HG03378 (cell line): ENCODE measurements at regions not wholly inside any gene's neighbourhood (a gene's known extent, or its start where the extent isn't known, plus 50 kb on each side); places are given as distances from the start of the nearest gene placed in this dataset.
"Not testable (repeated sequence)": the region's sequence is repeated elsewhere in the genome, so short reads cannot be mapped to it uniquely, and the experiment has no call there.

Experiments
- ATAC-seq: cut with Tn5 transposase; IDR thresholded peaks from one replicate; pipeline ENCODE4 v1.9.1; 2021; ENCODE audit warnings: mild to moderate bottlenecking, moderate library complexity; ENCODE audit not compliant: unreplicated experiment

DNA sequence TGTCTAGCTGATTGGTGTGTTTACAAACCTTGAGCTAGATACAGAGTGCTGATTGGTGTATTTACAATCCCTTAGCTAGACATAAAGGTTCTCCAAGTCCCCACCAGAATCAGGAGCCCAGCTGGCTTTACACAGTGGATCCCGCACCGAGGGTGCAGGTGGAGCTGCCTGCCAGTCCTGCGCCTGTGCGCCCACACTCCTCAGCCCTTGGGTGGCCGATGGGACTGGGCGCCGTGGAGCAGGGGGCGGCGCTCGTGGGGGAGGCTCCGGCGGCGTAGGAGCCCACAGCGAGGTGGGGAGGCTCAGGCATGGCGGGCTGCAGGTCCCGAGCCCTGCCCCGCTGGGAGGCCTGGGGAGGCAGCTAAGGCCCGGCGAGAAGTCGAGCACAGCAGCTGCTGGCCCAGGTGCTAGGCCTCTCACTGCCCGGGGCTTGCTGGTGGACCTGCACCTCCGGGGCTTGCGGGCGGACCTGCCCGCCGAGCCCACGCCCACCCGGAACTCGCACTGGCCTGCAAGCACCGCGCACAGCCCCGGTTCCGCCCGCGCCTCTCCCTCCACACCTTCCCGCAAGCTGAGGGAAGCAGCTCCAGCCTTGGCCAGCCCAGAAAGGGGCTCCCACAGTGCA is 51.0 kb upstream of the CDYL start:
- ATAC-seq = not testable (repeated sequence)

- not testable (repeated sequence) for ATAC-seq
Observed at GRCh38 chr6:4724727-4725126, 51.5 kb upstream of the CDYL start.

- ATAC-seq = no peak
Observed at GRCh38 chr6:4723383-4723782, 52.8 kb upstream of the CDYL start.

GRCh38 chr6:4721368-4721767 is 54.8 kb upstream of the CDYL start:
- ATAC-seq = not testable (repeated sequence)

GRCh38 chr6:4719491-4719890 is 56.7 kb upstream of the CDYL start:
- ATAC-seq = no peak

DNA sequence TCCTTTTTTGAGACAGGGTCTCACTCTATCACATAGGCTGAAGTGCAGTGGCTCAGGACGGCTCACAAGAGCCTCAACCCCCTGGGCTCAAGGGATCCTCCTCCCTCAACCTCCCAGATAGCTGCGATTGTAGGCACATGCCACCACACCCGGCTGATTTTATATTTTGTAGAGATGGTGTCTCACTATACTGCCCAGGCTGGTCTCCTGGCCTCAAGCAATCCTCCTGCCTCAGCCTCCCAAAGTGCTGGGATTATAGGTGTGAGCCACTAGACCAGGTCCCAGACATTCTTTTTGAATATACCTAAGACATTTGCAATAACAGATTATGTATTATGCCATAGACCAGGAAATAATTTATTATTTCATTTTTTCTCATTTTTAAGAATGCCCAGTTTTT is 58.3 kb upstream of the CDYL start:
- ATAC-seq = no peak

- ATAC-seq = no peak
Observed at GRCh38 chr6:4717124-4717523, 59.1 kb upstream of the CDYL start.

DNA sequence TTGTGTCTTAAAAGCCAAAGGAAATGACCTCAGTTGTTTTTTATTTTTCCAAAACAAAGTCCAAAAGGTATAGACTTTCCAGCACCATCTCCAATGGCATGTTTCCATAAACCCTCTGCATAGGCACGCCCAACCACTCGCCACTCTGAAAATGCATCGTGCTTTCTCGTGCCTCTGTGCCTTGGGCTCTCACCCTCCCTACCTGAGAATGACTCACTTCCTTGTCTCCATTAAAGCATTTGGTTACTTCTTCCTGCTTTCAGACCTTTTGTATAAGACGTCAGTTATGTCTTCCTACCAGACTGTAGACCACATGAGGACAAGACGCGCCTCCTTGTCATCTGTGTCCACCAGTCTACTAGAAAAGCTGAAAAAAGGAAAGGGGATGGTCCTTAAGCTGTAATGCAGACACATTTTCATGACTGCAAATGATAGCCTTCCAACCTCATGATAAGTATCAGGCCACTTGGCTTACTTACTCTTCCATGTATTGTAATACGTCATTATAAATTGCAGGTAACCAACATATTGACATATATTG is 61.2 kb upstream of the CDYL start:
- no peak for ATAC-seq

- no peak for ATAC-seq
Observed at GRCh38 chr6:4712291-4712690, 63.9 kb upstream of the CDYL start.

GRCh38 chr6:4707011-4707410 is 69.2 kb upstream of the CDYL start:
- ATAC-seq = no peak

DNA sequence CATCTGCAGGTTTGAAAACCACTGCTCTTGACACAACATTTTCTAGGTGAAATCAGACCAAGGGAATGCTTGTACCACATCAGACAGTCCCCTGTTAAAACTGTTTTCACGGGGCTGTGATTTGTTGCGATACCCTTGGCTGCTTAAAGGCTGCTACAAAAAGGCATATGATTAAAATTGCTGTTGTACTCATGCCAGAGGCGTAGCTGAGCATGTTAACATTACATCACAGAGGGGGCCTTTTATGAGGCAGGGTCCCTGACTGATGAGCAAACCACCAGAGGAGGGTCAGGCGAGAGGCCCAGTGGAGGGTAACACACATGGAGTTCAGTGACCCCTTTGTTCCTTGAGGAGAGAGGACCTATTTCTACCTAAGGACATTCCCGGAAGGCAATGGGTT is 70.4 kb upstream of the CDYL start:
- ATAC-seq = no peak

DNA sequence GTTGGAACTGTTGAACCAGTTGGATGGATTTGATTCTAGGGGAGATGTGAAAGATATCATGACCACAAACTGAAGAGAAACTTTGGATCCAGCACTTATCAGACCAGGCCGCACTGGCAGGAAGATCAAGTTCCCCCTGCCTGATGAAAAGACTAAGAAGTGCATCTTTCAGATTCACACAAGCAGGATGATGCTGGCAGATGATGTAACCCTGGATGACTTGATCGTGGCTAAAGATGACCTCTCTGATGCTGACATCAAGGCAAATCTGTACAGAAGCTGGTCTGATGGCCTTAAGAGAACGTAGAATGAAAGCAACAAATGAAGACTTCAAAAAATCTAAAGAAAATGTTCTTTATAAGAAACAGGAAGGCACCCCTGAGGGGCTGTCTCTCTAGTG is 72.8 kb upstream of the CDYL start:
- no peak for ATAC-seq

DNA sequence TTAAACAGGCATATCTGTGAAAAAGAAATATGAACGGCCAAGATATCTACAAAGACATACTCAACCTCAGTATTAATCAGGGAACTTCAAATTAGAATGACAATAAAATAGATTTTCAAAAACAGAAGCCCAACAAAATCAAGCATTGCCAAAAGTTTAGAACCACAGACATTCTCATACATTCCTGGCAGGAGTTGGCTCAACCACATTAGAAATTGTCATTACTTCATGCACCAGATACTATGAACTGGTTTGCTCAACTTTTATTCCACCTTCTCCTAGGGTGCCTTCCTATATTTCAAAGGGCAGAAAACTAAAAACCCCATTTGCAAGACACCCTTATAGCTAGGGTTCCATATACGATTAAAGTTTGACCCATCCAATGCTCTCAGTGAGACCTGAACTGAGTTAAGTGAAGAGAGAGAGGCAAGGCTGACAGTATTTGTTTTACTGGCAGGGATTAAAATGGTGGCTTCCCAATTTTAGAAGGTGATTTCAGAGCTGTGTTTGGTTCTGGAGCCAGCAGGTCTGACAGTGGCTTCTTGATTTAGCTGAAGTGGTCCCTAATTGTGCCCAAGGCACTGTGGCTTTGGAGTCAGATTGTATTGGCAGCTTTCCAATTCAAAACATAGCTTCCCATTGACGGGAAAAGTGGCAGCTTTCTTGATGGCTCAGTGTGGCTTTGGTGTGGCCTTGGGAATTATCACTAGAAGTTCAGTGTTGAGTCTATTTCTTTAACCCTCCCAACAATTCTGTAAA is 77.1 kb upstream of the CDYL start:
- ATAC-seq = no peak

GRCh38 chr6:4693173-4693970 is 82.8 kb upstream of the CDYL start:
- no peak for ATAC-seq

DNA sequence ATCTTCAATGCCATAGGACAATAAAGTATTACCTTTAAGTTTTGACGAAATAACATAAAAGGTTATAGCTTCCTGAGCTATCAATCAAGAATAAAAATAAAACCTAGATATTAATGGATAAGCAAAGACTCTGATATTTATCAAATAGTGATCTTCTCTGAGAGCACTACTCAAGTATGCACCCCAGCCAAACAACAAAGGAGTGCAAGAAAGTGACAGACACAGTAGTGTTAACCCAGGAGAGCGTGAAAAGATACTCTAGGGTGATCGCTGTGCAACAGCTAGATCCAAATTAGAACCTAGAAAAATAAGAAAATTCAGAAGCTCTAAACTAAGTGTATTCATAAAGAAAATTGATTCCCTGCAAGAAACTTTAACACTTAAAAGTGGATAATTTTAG is 83.5 kb upstream of the CDYL start:
- no peak for ATAC-seq

DNA sequence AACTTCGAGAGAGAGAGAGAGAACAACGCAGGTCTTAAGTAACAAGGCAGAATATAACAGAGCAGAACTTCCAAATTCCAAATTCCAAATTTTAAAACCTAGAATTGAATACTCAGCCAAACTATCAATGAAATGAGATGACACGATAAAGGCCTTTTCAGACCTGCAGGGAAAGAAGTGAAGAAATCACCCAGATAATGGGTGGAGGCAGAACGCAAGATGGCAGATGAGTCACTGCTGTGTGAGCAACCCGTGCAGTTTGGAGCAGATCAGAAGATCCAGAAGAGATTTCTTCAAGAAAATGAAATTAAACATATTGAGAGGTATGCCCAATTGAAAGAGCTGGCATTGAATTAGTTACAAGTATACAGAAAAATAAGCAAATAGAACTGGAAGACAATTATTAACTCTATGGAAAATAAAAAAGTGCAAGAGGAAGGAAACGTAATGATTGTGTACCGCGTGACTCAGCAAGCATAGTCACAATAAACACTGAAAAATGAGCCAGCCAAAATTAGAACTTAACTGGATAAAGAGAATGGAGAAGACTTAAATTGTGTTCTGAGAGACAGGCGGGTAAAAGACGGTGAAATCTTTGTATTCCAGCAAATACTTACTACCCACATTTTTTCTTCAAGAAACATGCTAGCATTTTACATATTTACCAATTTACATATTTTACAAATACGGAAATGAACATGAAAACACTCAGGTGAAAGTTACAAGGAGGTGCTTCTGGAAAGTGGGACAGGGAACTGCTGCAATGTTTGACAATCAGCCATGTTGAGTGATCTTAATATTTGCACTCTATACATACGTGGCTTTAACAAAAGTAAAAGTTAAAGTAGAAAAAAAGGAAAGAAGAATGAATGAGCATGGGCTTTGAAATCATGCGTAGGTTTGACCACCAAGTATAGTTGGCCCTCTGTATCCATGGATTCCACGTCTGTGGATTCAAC is 87.9 kb upstream of the CDYL start:
- no peak for ATAC-seq

DNA sequence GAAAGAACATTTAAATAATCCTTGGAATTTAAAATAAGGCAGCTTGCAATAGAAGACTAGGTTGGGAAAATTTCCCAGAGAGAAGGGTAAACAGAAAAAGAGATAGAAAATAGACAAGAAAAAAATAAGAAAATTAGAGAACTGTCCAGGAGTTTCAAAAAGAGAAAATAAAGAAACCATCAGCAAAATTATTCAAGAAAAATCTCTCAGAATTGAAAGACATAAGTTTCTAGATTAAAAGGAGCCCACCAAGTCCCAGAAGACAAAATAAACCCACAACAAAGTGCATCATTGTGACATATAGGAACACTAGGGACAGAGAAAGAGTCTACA is 88.6 kb upstream of the CDYL start:
- ATAC-seq = no peak

- ATAC-seq = no peak
Observed at GRCh38 chr6:4682431-4683097, 93.6 kb upstream of the CDYL start.

DNA sequence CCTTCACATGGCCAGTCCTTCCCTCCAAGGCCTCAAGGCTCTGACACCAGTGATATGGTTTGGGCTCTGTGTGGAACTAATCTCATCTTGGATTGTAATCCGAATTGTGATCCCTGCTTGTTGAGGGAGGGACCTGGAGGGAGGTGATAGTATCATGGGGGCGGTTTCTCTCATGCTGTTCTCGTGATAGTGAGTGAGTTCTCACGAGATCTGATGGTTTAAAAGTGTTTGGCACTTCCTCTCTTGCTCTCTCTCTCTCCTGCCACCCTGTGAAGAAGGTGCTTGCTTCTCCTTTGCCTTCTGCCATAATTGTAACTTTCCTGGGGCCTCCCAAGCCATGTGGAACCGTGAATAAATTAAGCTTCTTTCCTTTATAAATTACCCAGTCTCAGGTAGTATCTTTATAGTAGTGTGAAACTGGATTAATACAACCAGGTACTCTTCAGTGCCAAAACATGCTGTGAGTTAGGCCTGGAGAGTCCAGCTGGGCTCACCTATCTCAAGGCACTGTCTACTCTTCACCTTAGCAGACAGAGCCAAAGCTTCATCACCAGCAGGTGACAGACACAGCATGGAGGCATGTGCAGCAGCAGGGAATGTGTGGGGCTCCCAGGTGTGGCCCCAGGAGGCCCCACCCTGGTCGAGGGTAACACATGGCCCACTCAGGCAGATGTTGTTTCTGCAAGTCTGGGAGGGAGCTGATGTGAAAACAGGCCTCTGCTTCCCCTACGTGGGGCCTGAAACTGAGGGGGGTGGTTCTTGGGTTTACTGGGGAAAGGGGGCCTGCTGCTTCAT is 97.5 kb upstream of the CDYL start:
- ATAC-seq = no peak

DNA sequence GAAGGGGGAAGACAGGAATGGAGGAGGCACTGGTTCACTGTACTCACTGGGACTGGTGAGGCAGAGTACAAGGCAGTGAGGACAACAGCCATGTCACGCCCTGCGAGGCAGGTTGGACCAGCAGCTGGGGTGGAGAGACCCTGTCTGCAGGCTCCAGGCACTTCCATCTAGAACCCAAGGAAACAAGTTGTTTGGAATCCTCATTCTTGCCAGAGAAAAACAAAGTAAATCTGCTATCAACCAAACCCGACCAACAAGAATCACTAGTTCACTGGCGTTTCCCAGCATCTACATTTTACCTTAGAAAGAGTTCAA is 98.5 kb upstream of the CDYL start:
- no peak for ATAC-seq
